ENCODE measurements at regions not wholly inside any gene's neighbourhood (a gene's known extent, or its start where the extent isn't known, plus 50 kb on each side); places are given as distances from the start of the nearest gene placed in this dataset.

- Mint-ChIP-seq H3K4me3 (no peak overlapping the region), H3K9me3 (peaks cover 0 to 2% of the 10 kb centered on the region in 2 experiments; a peak in 1 of 5 replicates), H3K27ac (no peak overlapping the region), H3K27me3 (ENCODE audit: low read depth) (peaks cover 27% of the 10 kb centered on the region), H3K36me3 (ENCODE audit: insufficient read depth in 1 of 3, low read depth in 3 of 3) (peaks cover 0 to 4% (median 0%) of the 10 kb centered on the region in 3 experiments; a peak in 2 of 7 replicates), H3K4me1 (peaks cover 39 to 60% of the 10 kb centered on the region in 2 experiments)
- Histone ChIP-seq H3K79me2 (ENCODE audit: insufficient read depth, low read length) (no peaks in the 10 kb centered on the region), H3K56ac (ENCODE audit: insufficient read length, low read depth, low read length) (no peak overlapping the region), H4K20me1 (ENCODE audit: control insufficient read depth, insufficient read depth, insufficient read length) (no peaks in the 10 kb centered on the region), H3K14ac (ENCODE audit: insufficient read depth, low read length) (0 out of 2 replicates have a peak overlapping the region, but pooled peaks have one; percentile 62), H3K23me2 (ENCODE audit: insufficient read length, low read depth, low read length, poor library complexity, severe bottlenecking) (no peaks in the 10 kb centered on the region), H3K4me1 (ENCODE audit: insufficient read depth, low read length) (no peaks in the 10 kb centered on the region), H2BK20ac (ENCODE audit: low read depth, low read length, poor library complexity, severe bottlenecking) (no peak overlapping the region), H2BK12ac (ENCODE audit: insufficient read length, low read depth, low read length) (no peak overlapping the region), H3T11ph (ENCODE audit: low read length) (no peak overlapping the region), H3K27me3 (ENCODE audit: insufficient read depth, low read length) (no peaks in the 10 kb centered on the region; the same call in 1 of the 2 replicates), H3K27ac (ENCODE audit: insufficient read length, low read depth, low read length) (no peak overlapping the region), H2BK120ac (ENCODE audit: low read depth, low read length, poor library complexity, severe bottlenecking) (no peak overlapping the region), H2AK5ac (ENCODE audit: insufficient read length, low read length) (no peak overlapping the region), H3K18ac (ENCODE audit: insufficient read length, low read depth, low read length) (no peak overlapping the region), H4K8ac (replicated peaks; ENCODE audit: insufficient read length, low read depth, low read length) (no peak overlapping the region), H3K9ac (ENCODE audit: extremely low read depth, insufficient read length, low read length) (no peak overlapping the region), H3K4me2 (ENCODE audit: insufficient read depth, insufficient read length, low read length) (no peak overlapping the region), H4K5ac (ENCODE audit: insufficient read length, low read depth, low read length) (no peak overlapping the region), H3K9me3 (ENCODE audit: control insufficient read depth, low read depth, low read length) (no peaks in the 10 kb centered on the region), H2BK15ac (ENCODE audit: low read depth, low read length) (no peak overlapping the region), H2BK5ac (ENCODE audit: insufficient read length, low read length) (no peak overlapping the region), H3K23ac (ENCODE audit: insufficient read length, low read depth, low read length) (no peak overlapping the region), H2AFZ (ENCODE audit: low read length) (no peak overlapping the region), H3K79me1 (ENCODE audit: insufficient read depth, low read depth, low read length, poor library complexity, severe bottlenecking) (no peaks in the 10 kb centered on the region), H3K4ac (ENCODE audit: low read depth, low read length) (no peak overlapping the region), H4K91ac (ENCODE audit: insufficient read length, low read depth, low read length) (no peak overlapping the region)
- TF ChIP-seq CTCF (conservative IDR thresholded peaks at IDR 0.05): no peak
- DNase-seq: peak; percentile 20
- no CpG with 5 or more reads among the region's 4 CpGs for WGBS (ENCODE audit: extremely low coverage, insufficient read length, low lambda C conversion rate)
Measured at GRCh38 chr11:120030411-120030810, 107.5 kb downstream of the TRIM29 start.
